IPS-15b (cell line): ENCODE measurements at regions not wholly inside any gene's neighbourhood (a gene's known extent, or its start where the extent isn't known, plus 50 kb on each side); places are given as distances from the start of the nearest gene placed in this dataset.

ENCODE experiments used
- H3K27me3 ChIP-seq: one replicate; pipeline ENCODE4 v1.6.1; 2013; ENCODE audit warnings: low read length; ENCODE audit not compliant: control insufficient read depth, insufficient read depth
- H3K36me3 ChIP-seq: one replicate; pipeline ENCODE4 v1.6.1; 2013; ENCODE audit warnings: low read length; ENCODE audit not compliant: control insufficient read depth, insufficient read depth
- H3K4me1 ChIP-seq: one replicate; pipeline ENCODE4 v1.6.1; 2013; ENCODE audit warnings: mild to moderate bottlenecking, low read length; ENCODE audit not compliant: control insufficient read depth, insufficient read depth
- H3K4me3 ChIP-seq: one replicate; pipeline ENCODE4 v1.5.1; 2013; ENCODE audit warnings: low read depth, low read length
- H3K9ac ChIP-seq: one replicate; pipeline ENCODE4 v1.6.1; 2013; ENCODE audit warnings: low read depth, mild to moderate bottlenecking, low read length
- H3K9me3 ChIP-seq: one replicate; pipeline ENCODE4 v1.6.1; 2013; ENCODE audit warnings: mild to moderate bottlenecking, low read length; ENCODE audit not compliant: control insufficient read depth, insufficient read depth

DNA sequence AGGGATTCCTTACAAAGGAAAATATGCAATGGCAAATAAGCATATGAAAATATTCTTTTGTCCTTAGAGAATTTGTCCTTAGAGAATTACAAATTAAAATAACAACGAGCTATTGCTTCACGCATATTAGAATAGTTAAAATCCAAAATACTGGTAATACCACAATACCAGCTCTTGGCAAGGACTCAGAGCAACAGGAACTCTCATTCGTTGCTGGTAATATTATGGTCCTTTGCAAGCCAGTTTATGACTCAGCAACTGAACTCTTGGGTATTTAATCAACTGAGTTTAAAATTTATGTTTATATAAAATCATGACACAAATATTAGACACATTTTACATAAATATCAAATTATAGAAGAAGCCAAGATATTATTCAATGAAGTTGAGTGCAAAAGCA, 1730.4 kb downstream of the SI start:
- Histone ChIP-seq H3K4me1 (no peaks in the 10 kb centered on the region), H3K36me3 (no peaks in the 10 kb centered on the region), H3K9ac (no peak overlapping the region)

DNA sequence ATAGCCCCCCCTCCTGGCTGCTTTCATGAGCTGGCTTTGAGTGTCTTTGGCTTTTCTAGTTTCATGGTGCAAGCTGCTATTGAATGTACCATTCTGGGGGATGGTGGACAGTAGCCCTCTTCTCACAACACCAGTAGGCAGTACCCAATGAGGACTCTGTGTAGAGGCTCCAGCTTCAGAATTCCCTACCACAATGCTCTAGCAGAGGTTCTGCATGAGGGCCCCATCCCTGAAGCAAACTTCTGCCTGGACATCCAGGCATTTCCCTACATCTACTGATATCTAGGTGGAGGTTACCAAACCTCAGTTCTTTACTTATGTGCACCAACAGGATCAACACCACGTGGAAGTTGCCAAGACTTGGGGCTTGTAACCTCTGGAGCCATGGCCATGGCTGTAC, 1742.9 kb downstream of the SI start:
- H3K36me3 ChIP-seq = no peaks in the 10 kb centered on the region
- H3K9me3 ChIP-seq = no peaks in the 10 kb centered on the region
- H3K4me3 ChIP-seq = no peak overlapping the region
- H3K9ac ChIP-seq = no peak overlapping the region
- no peaks in the 10 kb centered on the region for H3K27me3 ChIP-seq
- H3K4me1 ChIP-seq = no peaks in the 10 kb centered on the region

More for the DNA sequence above, 1730.4 kb downstream of the SI start:
- Histone ChIP-seq H3K27me3 (no peaks in the 10 kb centered on the region), H3K9me3 (no peaks in the 10 kb centered on the region), H3K4me3 (no peak overlapping the region)

- Histone ChIP-seq H3K9ac (no peak overlapping the region), H3K4me3 (no peak overlapping the region), H3K27me3 (no peaks in the 10 kb centered on the region), H3K9me3 (no peaks in the 10 kb centered on the region), H3K4me1 (no peaks in the 10 kb centered on the region), H3K36me3 (no peaks in the 10 kb centered on the region)
These were observed 1749.6 kb downstream of the SI start for GRCh38 chr3:163328680-163329079.

DNA sequence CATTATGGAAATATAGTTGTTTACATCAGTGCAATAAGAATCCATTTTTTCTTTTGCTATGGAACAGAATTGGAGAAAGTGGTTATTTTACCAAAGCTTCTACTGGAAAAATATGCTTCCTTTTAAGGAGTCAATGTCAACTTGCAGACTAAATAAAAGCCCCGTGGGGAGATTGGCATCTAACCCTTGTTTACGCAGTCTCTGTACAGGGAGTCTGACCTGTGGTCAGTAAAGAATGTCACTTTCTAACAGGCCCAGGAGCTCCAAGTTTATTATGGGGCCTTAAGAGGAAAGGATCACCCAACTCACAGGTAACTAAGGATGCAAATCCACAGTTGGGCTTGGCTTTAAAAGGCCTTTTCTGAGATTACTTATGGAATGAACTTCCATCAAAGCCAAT, 1751.2 kb downstream of the SI start:
- H3K27me3 ChIP-seq = no peaks in the 10 kb centered on the region

DNA sequence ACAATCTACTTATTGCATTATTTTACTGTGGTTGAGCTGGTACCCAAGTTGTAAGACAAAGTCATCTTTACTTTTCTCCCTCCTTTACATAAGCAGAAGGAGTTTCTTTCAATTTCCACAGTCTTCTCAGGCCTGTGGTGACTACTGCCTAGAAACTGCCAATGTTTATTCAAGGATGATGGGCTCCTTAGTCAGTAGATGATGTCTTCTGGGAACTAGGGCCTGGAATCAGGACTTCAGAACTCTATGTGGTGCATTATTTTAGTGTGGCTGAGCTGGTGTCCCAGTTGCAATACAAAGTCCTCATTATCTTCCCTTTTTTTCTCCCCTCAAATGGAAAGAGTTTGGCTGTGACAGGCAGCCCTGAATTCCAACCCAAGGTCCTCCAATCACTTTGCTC, 1762.5 kb downstream of the SI start:
- no peaks in the 10 kb centered on the region for H3K4me1 ChIP-seq
- H3K9me3 ChIP-seq = no peaks in the 10 kb centered on the region
- no peaks in the 10 kb centered on the region for H3K36me3 ChIP-seq
- H3K27me3 ChIP-seq = no peaks in the 10 kb centered on the region
- no peak overlapping the region for H3K9ac ChIP-seq
- no peak overlapping the region for H3K4me3 ChIP-seq

More for the DNA sequence above, 1751.2 kb downstream of the SI start:
- Histone ChIP-seq H3K9ac (no peak overlapping the region), H3K36me3 (no peaks in the 10 kb centered on the region), H3K4me3 (no peak overlapping the region), H3K9me3 (no peaks in the 10 kb centered on the region), H3K4me1 (no peaks in the 10 kb centered on the region)

- no peaks in the 10 kb centered on the region for H3K36me3 ChIP-seq
- H3K9ac ChIP-seq = no peak overlapping the region
- no peaks in the 10 kb centered on the region for H3K27me3 ChIP-seq
- H3K9me3 ChIP-seq = no peaks in the 10 kb centered on the region
- H3K4me3 ChIP-seq = no peak overlapping the region
- H3K4me1 ChIP-seq = no peaks in the 10 kb centered on the region
These were observed 1771.9 kb downstream of the SI start for GRCh38 chr3:163306405-163306804.

GRCh38 chr3:163273694-163274093, 1777.1 kb downstream of the OTOL1 start:
- Histone ChIP-seq H3K36me3 (no peaks in the 10 kb centered on the region), H3K9me3 (no peaks in the 10 kb centered on the region), H3K4me3 (no peak overlapping the region), H3K4me1 (no peaks in the 10 kb centered on the region), H3K27me3 (no peaks in the 10 kb centered on the region), H3K9ac (no peak overlapping the region)

- H3K9me3 ChIP-seq = no peaks in the 10 kb centered on the region
- H3K4me1 ChIP-seq = no peaks in the 10 kb centered on the region
- H3K27me3 ChIP-seq = no peaks in the 10 kb centered on the region
- no peak overlapping the region for H3K4me3 ChIP-seq
- H3K36me3 ChIP-seq = no peaks in the 10 kb centered on the region
- H3K9ac ChIP-seq = no peak overlapping the region
These were observed 1770.1 kb downstream of the OTOL1 start for GRCh38 chr3:163266731-163267130.

- Histone ChIP-seq H3K27me3 (no peaks in the 10 kb centered on the region), H3K9ac (no peak overlapping the region), H3K4me3 (no peak overlapping the region), H3K36me3 (no peaks in the 10 kb centered on the region), H3K9me3 (no peaks in the 10 kb centered on the region), H3K4me1 (no peaks in the 10 kb centered on the region)
These were observed 1765.0 kb downstream of the OTOL1 start for GRCh38 chr3:163261618-163262017.

DNA sequence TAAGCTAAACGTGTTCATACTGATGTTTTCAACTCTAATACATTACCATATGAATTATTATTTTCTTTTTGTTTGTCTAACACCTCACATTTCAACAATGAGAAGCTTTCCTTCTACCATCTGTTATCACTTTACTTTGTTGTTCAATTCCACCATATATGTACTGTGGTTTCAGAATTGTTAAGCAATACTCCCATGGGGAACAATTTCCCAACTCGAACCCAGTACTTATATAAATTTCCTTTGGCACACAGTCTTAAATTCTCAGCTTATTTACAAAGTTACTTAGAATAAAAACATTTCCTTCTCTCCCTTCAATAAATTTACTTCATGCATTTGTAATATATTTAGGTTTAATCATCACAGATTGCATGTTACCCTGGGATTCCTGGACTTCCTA, 1764.4 kb downstream of the OTOL1 start:
- Histone ChIP-seq H3K36me3 (no peaks in the 10 kb centered on the region), H3K4me1 (no peaks in the 10 kb centered on the region), H3K27me3 (no peaks in the 10 kb centered on the region), H3K4me3 (no peak overlapping the region), H3K9me3 (no peaks in the 10 kb centered on the region), H3K9ac (no peak overlapping the region)

- Histone ChIP-seq H3K27me3 (no peaks in the 10 kb centered on the region), H3K36me3 (no peaks in the 10 kb centered on the region), H3K4me3 (no peak overlapping the region), H3K4me1 (no peaks in the 10 kb centered on the region), H3K9me3 (no peaks in the 10 kb centered on the region), H3K9ac (no peak overlapping the region)
These were observed 1721.7 kb downstream of the OTOL1 start for GRCh38 chr3:163218336-163218735.

GRCh38 chr3:163213838-163214237, 1717.2 kb downstream of the OTOL1 start:
- H3K9me3 ChIP-seq = no peaks in the 10 kb centered on the region
- H3K9ac ChIP-seq = no peak overlapping the region
- no peaks in the 10 kb centered on the region for H3K36me3 ChIP-seq
- no peaks in the 10 kb centered on the region for H3K27me3 ChIP-seq
- H3K4me1 ChIP-seq = no peaks in the 10 kb centered on the region
- H3K4me3 ChIP-seq = no peak overlapping the region
